ENCODE measurements at regions not wholly inside any gene's neighbourhood (a gene's known extent, or its start where the extent isn't known, plus 50 kb on each side); places are given as distances from the start of the nearest gene placed in this dataset.

DNA sequence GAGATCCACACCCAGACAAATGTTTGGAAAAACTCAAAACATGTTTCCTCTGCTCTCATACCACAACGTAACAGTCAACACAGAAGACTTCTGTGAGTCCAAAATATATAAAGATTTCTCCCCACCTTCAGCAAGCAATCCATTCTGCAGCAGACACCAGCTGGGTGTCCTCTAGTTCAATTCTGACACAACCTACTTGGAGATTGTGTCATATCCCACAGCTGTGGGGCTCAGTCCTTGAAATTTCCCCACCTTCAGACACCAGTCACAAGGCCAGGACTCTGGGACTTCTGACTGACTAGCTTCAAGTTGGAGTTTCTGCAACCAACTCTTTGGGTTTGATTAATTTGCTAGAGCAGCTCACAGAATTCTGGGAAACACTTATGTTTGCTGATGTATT lies 244.8 kb upstream of the CDYL start:
- no peaks in the 10 kb centered on the region for H3K9me2 ChIP-seq (ENCODE audit: insufficient read depth, low read length)
- no peaks in the 10 kb centered on the region for H3K27me3 ChIP-seq (ENCODE audit: insufficient read depth, low read depth, low read length)
- H3K4me3 ChIP-seq (ENCODE audit: low read length) = no peak overlapping the region
- no peaks in the 10 kb centered on the region for H3K9me3 ChIP-seq (ENCODE audit: low read length)
- no peaks in the 10 kb centered on the region for H3K36me3 ChIP-seq (ENCODE audit: insufficient read depth, low read length)
- H3F3A ChIP-seq (ENCODE audit: insufficient read depth, low read length, poor library complexity, severe bottlenecking) = no peaks in the 10 kb centered on the region
- no peak overlapping the region for H3K9ac ChIP-seq (ENCODE audit: low read length)
- H3K79me2 ChIP-seq (replicated peaks; ENCODE audit: insufficient read depth, low read length) = no peaks in the 10 kb centered on the region
- H3K4me2 ChIP-seq (ENCODE audit: low read length) = no peak overlapping the region
- no peak overlapping the region for H3K27ac ChIP-seq (ENCODE audit: low read length)
- H4K20me1 ChIP-seq (ENCODE audit: insufficient read depth) = no peaks in the 10 kb centered on the region
- TF ChIP-seq SMC3 (conservative IDR thresholded peaks at IDR 0.05; ENCODE audit: poor library complexity) (no peak), POLR2AphosphoS5 (IDR thresholded peaks at IDR 0.05) (no peak), TAF1 (IDR thresholded peaks at IDR 0.05; ENCODE audit: low read depth) (no peak), RAD21 (conservative IDR thresholded peaks at IDR 0.05) (no peak), EZH2 (IDR thresholded peaks at IDR 0.05; ENCODE audit: borderline replicate concordance, insufficient read depth, low read length, poor library complexity, severe bottlenecking) (no peak), MXI1 (conservative IDR thresholded peaks at IDR 0.05; ENCODE audit: poor library complexity, severe bottlenecking) (no peak), EP300 (conservative IDR thresholded peaks at IDR 0.05; ENCODE audit: poor library complexity, severe bottlenecking) (no peak)
- TF ChIP-seq, protein P1, sequence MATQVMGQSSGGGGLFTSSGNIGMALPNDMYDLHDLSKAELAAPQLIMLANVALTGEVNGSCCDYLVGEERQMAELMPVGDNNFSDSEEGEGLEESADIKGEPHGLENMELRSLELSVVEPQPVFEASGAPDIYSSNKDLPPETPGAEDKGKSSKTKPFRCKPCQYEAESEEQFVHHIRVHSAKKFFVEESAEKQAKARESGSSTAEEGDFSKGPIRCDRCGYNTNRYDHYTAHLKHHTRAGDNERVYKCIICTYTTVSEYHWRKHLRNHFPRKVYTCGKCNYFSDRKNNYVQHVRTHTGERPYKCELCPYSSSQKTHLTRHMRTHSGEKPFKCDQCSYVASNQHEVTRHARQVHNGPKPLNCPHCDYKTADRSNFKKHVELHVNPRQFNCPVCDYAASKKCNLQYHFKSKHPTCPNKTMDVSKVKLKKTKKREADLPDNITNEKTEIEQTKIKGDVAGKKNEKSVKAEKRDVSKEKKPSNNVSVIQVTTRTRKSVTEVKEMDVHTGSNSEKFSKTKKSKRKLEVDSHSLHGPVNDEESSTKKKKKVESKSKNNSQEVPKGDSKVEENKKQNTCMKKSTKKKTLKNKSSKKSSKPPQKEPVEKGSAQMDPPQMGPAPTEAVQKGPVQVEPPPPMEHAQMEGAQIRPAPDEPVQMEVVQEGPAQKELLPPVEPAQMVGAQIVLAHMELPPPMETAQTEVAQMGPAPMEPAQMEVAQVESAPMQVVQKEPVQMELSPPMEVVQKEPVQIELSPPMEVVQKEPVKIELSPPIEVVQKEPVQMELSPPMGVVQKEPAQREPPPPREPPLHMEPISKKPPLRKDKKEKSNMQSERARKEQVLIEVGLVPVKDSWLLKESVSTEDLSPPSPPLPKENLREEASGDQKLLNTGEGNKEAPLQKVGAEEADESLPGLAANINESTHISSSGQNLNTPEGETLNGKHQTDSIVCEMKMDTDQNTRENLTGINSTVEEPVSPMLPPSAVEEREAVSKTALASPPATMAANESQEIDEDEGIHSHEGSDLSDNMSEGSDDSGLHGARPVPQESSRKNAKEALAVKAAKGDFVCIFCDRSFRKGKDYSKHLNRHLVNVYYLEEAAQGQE (IDR thresholded peaks at IDR 0.05; ENCODE audit: borderline replicate concordance) = no peak
- no peak overlapping the region for H2AFZ ChIP-seq (ENCODE audit: low read depth, low read length)

GRCh38 chr6:4522453-4522852 lies 253.8 kb upstream of the CDYL start:
- Histone ChIP-seq H3K4me2 (ENCODE audit: low read length) (no peak overlapping the region), H4K20me1 (ENCODE audit: insufficient read depth) (no peaks in the 10 kb centered on the region), H3K9me3 (ENCODE audit: low read length) (no peaks in the 10 kb centered on the region), H3K4me3 (ENCODE audit: low read length) (no peak overlapping the region), H3F3A (ENCODE audit: insufficient read depth, low read length, poor library complexity, severe bottlenecking) (no peaks in the 10 kb centered on the region), H2AFZ (ENCODE audit: low read depth, low read length) (no peak overlapping the region), H3K9ac (ENCODE audit: low read length) (no peak overlapping the region), H3K27ac (ENCODE audit: low read length) (no peak overlapping the region), H3K36me3 (ENCODE audit: insufficient read depth, low read length) (no peaks in the 10 kb centered on the region), H3K27me3 (ENCODE audit: insufficient read depth, low read depth, low read length) (no peaks in the 10 kb centered on the region), H3K9me2 (ENCODE audit: insufficient read depth, low read length) (no peaks in the 10 kb centered on the region), H3K79me2 (replicated peaks; ENCODE audit: insufficient read depth, low read length) (no peaks in the 10 kb centered on the region)
- TF ChIP-seq, protein P2, sequence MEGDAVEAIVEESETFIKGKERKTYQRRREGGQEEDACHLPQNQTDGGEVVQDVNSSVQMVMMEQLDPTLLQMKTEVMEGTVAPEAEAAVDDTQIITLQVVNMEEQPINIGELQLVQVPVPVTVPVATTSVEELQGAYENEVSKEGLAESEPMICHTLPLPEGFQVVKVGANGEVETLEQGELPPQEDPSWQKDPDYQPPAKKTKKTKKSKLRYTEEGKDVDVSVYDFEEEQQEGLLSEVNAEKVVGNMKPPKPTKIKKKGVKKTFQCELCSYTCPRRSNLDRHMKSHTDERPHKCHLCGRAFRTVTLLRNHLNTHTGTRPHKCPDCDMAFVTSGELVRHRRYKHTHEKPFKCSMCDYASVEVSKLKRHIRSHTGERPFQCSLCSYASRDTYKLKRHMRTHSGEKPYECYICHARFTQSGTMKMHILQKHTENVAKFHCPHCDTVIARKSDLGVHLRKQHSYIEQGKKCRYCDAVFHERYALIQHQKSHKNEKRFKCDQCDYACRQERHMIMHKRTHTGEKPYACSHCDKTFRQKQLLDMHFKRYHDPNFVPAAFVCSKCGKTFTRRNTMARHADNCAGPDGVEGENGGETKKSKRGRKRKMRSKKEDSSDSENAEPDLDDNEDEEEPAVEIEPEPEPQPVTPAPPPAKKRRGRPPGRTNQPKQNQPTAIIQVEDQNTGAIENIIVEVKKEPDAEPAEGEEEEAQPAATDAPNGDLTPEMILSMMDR (IDR thresholded peaks at IDR 0.05; ENCODE audit: poor library complexity, severe bottlenecking) = no peak

DNA sequence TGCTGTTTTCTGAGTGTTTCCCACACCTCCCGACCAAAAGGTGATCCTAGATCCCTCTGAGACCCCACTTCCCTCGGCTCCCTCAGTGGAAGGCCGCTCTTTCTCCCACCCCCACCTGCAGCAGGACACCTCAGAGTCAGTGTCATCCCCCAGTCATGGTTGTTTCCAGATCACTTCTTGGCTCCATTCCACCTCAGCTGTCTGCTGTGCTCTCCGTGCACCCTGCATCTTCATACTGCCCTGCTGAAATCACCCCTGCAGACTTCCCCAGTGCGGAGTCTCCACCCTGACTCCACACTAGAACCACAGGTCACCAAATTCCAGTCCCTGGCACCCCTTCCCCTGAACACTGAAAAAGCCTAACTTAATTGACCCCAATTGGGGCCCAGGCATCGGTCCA lies 255.1 kb upstream of the CDYL start:
- Histone ChIP-seq H3K9me2 (ENCODE audit: insufficient read depth, low read length) (no peaks in the 10 kb centered on the region), H4K20me1 (ENCODE audit: insufficient read depth) (no peaks in the 10 kb centered on the region), H3K79me2 (replicated peaks; ENCODE audit: insufficient read depth, low read length) (no peaks in the 10 kb centered on the region), H3K9ac (ENCODE audit: low read length) (no peak overlapping the region), H3K27ac (ENCODE audit: low read length) (no peak overlapping the region), H3K4me2 (ENCODE audit: low read length) (no peak overlapping the region), H3K36me3 (ENCODE audit: insufficient read depth, low read length) (no peaks in the 10 kb centered on the region), H3K9me3 (ENCODE audit: low read length) (no peaks in the 10 kb centered on the region), H2AFZ (ENCODE audit: low read depth, low read length) (no peak overlapping the region), H3K4me3 (ENCODE audit: low read length) (no peak overlapping the region), H3F3A (ENCODE audit: insufficient read depth, low read length, poor library complexity, severe bottlenecking) (no peaks in the 10 kb centered on the region), H3K27me3 (ENCODE audit: insufficient read depth, low read depth, low read length) (no peaks in the 10 kb centered on the region)
- TF ChIP-seq POLR2AphosphoS5 (IDR thresholded peaks at IDR 0.05) = no peak
- TF ChIP-seq RAD21 (conservative IDR thresholded peaks at IDR 0.05) = no peak
- no peak for TF ChIP-seq MXI1 (conservative IDR thresholded peaks at IDR 0.05; ENCODE audit: poor library complexity, severe bottlenecking)
- TF ChIP-seq SMC3 (conservative IDR thresholded peaks at IDR 0.05; ENCODE audit: poor library complexity) = no peak
- TF ChIP-seq, protein P1 (IDR thresholded peaks at IDR 0.05; ENCODE audit: borderline replicate concordance) = no peak
- no peak for TF ChIP-seq TAF1 (IDR thresholded peaks at IDR 0.05; ENCODE audit: low read depth)
- no peak for TF ChIP-seq EP300 (conservative IDR thresholded peaks at IDR 0.05; ENCODE audit: poor library complexity, severe bottlenecking)
- TF ChIP-seq, protein P2 (IDR thresholded peaks at IDR 0.05; ENCODE audit: poor library complexity, severe bottlenecking) = no peak
- no peak for TF ChIP-seq EZH2 (IDR thresholded peaks at IDR 0.05; ENCODE audit: borderline replicate concordance, insufficient read depth, low read length, poor library complexity, severe bottlenecking)
